Astrocyte (in vitro differentiated cells and primary cell): ENCODE measurements at regions not wholly inside any gene's neighbourhood (a gene's known extent, or its start where the extent isn't known, plus 50 kb on each side); places are given as distances from the start of the nearest gene placed in this dataset.

ENCODE experiments used
- DNase-seq: peaks from one replicate; pipeline ENCODE4 v3.0.0-alpha.2; 2010; ENCODE audit warnings: low read depth
- FAIRE-seq: peaks from 2 replicates; lab custom pipeline; 2011; peaks lifted over from hg19 to GRCh38; lab: Jason Lieb, UNC
- H2AFZ ChIP-seq: 2 replicates; pipeline ENCODE4 v1.6.0; 2012; ENCODE audit warnings: low read depth, low read length, inconsistent platforms
- H3K27ac ChIP-seq: 2 replicates; pipeline ENCODE4 v1.5.1; 2011; ENCODE audit warnings: low read depth, low read length, inconsistent platforms
- H3K27me3 ChIP-seq: 2 replicates; pipeline ENCODE4 v1.6.0; 2011; ENCODE audit warnings: low read length, inconsistent platforms; ENCODE audit not compliant: insufficient read depth
- H3K36me3 ChIP-seq: 2 replicates; pipeline ENCODE4 v1.5.1; 2011; ENCODE audit warnings: low read length, inconsistent platforms; ENCODE audit not compliant: insufficient read depth
- H3K4me1 ChIP-seq: 2 replicates; pipeline ENCODE4 v1.5.1; 2011; ENCODE audit warnings: low read length, inconsistent platforms; ENCODE audit not compliant: insufficient read depth
- H3K4me2 ChIP-seq: 2 replicates; pipeline ENCODE4 v1.6.0; 2012; ENCODE audit warnings: low read length, inconsistent platforms
- H3K4me3 ChIP-seq: 2 replicates; pipeline ENCODE4 v1.5.1; 2011; ENCODE audit warnings: low read depth, mild to moderate bottlenecking, low read length, inconsistent platforms; ENCODE audit not compliant: insufficient read depth
- H3K79me2 ChIP-seq: 2 replicates; pipeline ENCODE4 v1.6.0; 2012; ENCODE audit warnings: mild to moderate bottlenecking, low read length, inconsistent platforms; ENCODE audit not compliant: insufficient read depth
- H3K9ac ChIP-seq: 2 replicates; pipeline ENCODE4 v1.6.0; 2012; ENCODE audit warnings: mild to moderate bottlenecking, low read length, inconsistent platforms
- H3K9me3 ChIP-seq: 2 replicates; pipeline ENCODE4 v1.5.1; 2012; ENCODE audit warnings: low read depth, mild to moderate bottlenecking, low read length, inconsistent platforms; ENCODE audit not compliant: insufficient read depth
- H4K20me1 ChIP-seq: 2 replicates; pipeline ENCODE4 v1.6.0; 2012; ENCODE audit warnings: low read length, inconsistent platforms; ENCODE audit not compliant: insufficient read depth
- H3K27ac Mint-ChIP-seq: one replicate; pipeline ENCODE4 v1.8.0; 2021; ENCODE audit warnings: mild to moderate bottlenecking, mixed read lengths; ENCODE audit not compliant: unreplicated experiment
- H3K27me3 Mint-ChIP-seq: one replicate; pipeline ENCODE4 v1.8.0; 2021; ENCODE audit warnings: low read depth, mixed read lengths; ENCODE audit not compliant: unreplicated experiment
- H3K36me3 Mint-ChIP-seq: one replicate; pipeline ENCODE4 v1.8.0; 2021; ENCODE audit warnings: low read depth, mixed read lengths; ENCODE audit not compliant: unreplicated experiment
- H3K4me1 Mint-ChIP-seq: one replicate; pipeline ENCODE4 v1.8.0; 2021; ENCODE audit warnings: low read depth, mixed read lengths; ENCODE audit not compliant: unreplicated experiment
- H3K4me3 Mint-ChIP-seq: one replicate; pipeline ENCODE4 v1.8.0; 2021; ENCODE audit warnings: mild to moderate bottlenecking, moderate library complexity, mixed read lengths; ENCODE audit not compliant: unreplicated experiment
- H3K9me3 Mint-ChIP-seq: one replicate; pipeline ENCODE4 v1.8.0; 2021; ENCODE audit warnings: mild to moderate bottlenecking, mixed read lengths; ENCODE audit not compliant: unreplicated experiment
- CTCF ChIP-seq: IDR thresholded peaks from 2 replicates; pipeline ENCODE4 v1.5.1; 2011; ENCODE audit warnings: low read depth, mild to moderate bottlenecking, inconsistent platforms, low read length, moderate library complexity; ENCODE audit not compliant: insufficient read depth
- EZH2 ChIP-seq: IDR thresholded peaks from 2 replicates; pipeline ENCODE4 v1.6.1; 2012; ENCODE audit warnings: mild to moderate bottlenecking, low read length, inconsistent platforms; ENCODE audit not compliant: insufficient read depth

DNA sequence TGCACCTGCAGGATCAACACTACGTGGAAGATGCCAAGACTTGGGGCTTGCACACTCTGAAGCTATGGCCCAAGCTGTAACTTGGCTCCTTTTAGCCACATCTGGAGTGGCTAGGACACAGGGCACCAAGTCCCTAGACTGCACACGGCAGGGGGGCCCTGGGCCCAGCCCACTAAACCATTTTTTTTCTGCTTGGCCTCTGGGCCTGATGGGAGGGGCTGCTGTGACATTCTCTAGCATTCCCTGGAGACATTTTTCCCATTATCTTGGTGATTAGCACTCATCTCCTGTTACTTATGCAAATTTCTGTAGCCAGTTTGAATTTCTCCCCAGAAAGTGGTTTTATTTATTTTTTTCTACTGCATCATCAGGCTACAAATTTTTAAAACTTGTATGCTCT, 1080.7 kb downstream of the LRFN5 start:
- Histone ChIP-seq H3K9me3 (no peaks in the 10 kb centered on the region), H4K20me1 (no peaks in the 10 kb centered on the region), H3K79me2 (no peaks in the 10 kb centered on the region), H2AFZ (no peak overlapping the region), H3K27me3 (no peaks in the 10 kb centered on the region), H3K36me3 (no peaks in the 10 kb centered on the region), H3K4me3 (no peak overlapping the region), H3K4me1 (no peaks in the 10 kb centered on the region), H3K27ac (no peak overlapping the region), H3K9ac (no peak overlapping the region), H3K4me2 (no peak overlapping the region)
- Mint-ChIP-seq H3K4me1 (no peaks in the 10 kb centered on the region), H3K27me3 (no peaks in the 10 kb centered on the region), H3K9me3 (no peaks in the 10 kb centered on the region), H3K36me3 (no peaks in the 10 kb centered on the region), H3K27ac (no peak overlapping the region), H3K4me3 (no peak overlapping the region)
- DNase-seq (no peak), FAIRE-seq (no peak)
- TF ChIP-seq EZH2, result no peak
- no peak for TF ChIP-seq CTCF

- Mint-ChIP-seq H3K36me3 (no peaks in the 10 kb centered on the region), H3K27ac (no peak overlapping the region), H3K27me3 (no peaks in the 10 kb centered on the region), H3K9me3 (no peaks in the 10 kb centered on the region), H3K4me3 (no peak overlapping the region), H3K4me1 (no peaks in the 10 kb centered on the region)
- Histone ChIP-seq H3K9me3 (no peaks in the 10 kb centered on the region), H3K4me2 (no peak overlapping the region), H3K4me1 (no peaks in the 10 kb centered on the region), H3K27me3 (no peaks in the 10 kb centered on the region), H4K20me1 (no peaks in the 10 kb centered on the region), H3K36me3 (no peaks in the 10 kb centered on the region), H3K4me3 (no peak overlapping the region), H2AFZ (no peak overlapping the region), H3K79me2 (no peaks in the 10 kb centered on the region), H3K9ac (no peak overlapping the region), H3K27ac (no peak overlapping the region)
- no peak for DNase-seq
- TF ChIP-seq EZH2 (no peak), CTCF (no peak)
- no peak for FAIRE-seq
Observed at GRCh38 chr14:42683707-42684106, 1077.0 kb downstream of the LRFN5 start.

DNA sequence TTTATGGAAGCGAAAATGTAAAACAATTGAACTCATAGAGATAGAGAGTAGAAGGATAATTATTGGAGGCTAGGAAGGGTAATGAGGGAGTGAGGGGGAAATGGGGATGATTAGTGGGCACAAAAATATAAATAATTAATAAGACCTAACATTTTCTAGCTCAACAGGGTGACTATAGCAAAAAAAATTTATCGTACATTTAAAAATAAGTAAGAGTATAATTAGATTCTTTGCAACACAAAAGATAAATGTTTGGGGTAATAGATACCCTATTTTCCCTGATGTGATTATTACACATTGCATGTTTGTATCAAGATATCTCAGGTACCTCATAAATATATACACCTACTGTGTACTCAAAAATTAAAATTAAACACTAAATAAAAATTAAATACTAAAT, 1070.0 kb downstream of the LRFN5 start:
- Mint-ChIP-seq H3K9me3 (no peaks in the 10 kb centered on the region), H3K4me1 (no peaks in the 10 kb centered on the region), H3K27me3 (no peaks in the 10 kb centered on the region), H3K36me3 (no peaks in the 10 kb centered on the region), H3K27ac (no peak overlapping the region), H3K4me3 (no peak overlapping the region)
- Histone ChIP-seq H3K27me3 (no peaks in the 10 kb centered on the region), H3K4me1 (no peaks in the 10 kb centered on the region), H3K79me2 (no peaks in the 10 kb centered on the region), H3K4me3 (no peak overlapping the region), H3K4me2 (no peak overlapping the region), H3K9ac (no peak overlapping the region), H3K27ac (no peak overlapping the region), H4K20me1 (no peaks in the 10 kb centered on the region), H3K36me3 (no peaks in the 10 kb centered on the region), H2AFZ (no peak overlapping the region), H3K9me3 (no peaks in the 10 kb centered on the region)
- no peak for DNase-seq
- no peak for TF ChIP-seq EZH2
- TF ChIP-seq CTCF, result no peak
- FAIRE-seq, result no peak
